LNCaP clone FGC (cell line): ENCODE measurements at regions not wholly inside any gene's neighbourhood (a gene's known extent, or its start where the extent isn't known, plus 50 kb on each side); places are given as distances from the start of the nearest gene placed in this dataset.

Source experiments
- DNase-seq: peaks from one replicate; pipeline ENCODE4 v3.0.0-alpha.2; 2011; ENCODE audit warnings: low read depth
- H3K4me3 ChIP-seq: 2 replicates; pipeline ENCODE4 v1.5.1; 2011; ENCODE audit warnings: mild to moderate bottlenecking, low read depth, low read length, control low read depth
- TF ChIP-seq, protein P1 (sequence below): IDR thresholded peaks from 2 replicates; pipeline ENCODE4 v1.5.1; 2012; ENCODE audit warnings: mild to moderate bottlenecking; ENCODE audit not compliant: control insufficient read depth, insufficient read depth; ENCODE audit errors: extremely low read depth

DNA sequence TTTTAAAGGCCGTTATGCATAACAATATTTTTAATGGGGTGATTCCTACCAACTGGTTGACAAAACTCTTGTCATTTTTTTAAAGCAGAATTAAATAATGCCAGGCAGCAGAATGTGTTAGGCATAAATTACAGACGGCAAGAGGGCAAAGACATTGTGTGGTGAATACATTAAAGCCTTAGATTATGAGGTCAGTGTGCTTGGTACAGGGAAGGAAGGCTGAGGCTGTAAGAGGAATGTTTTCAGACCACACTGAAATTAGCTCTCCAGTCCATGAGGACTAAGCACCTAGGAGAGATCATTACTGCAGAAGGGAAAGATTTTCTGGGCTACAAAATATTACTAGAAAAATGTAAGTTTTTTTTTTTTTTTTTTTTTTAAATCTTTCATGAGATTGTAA is 312.8 kb upstream of the PRKCQ start:
- H3K4me3 ChIP-seq, result no peak overlapping the region
- TF ChIP-seq, protein P1, sequence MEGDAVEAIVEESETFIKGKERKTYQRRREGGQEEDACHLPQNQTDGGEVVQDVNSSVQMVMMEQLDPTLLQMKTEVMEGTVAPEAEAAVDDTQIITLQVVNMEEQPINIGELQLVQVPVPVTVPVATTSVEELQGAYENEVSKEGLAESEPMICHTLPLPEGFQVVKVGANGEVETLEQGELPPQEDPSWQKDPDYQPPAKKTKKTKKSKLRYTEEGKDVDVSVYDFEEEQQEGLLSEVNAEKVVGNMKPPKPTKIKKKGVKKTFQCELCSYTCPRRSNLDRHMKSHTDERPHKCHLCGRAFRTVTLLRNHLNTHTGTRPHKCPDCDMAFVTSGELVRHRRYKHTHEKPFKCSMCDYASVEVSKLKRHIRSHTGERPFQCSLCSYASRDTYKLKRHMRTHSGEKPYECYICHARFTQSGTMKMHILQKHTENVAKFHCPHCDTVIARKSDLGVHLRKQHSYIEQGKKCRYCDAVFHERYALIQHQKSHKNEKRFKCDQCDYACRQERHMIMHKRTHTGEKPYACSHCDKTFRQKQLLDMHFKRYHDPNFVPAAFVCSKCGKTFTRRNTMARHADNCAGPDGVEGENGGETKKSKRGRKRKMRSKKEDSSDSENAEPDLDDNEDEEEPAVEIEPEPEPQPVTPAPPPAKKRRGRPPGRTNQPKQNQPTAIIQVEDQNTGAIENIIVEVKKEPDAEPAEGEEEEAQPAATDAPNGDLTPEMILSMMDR, result no peak
- no peak for DNase-seq

DNA sequence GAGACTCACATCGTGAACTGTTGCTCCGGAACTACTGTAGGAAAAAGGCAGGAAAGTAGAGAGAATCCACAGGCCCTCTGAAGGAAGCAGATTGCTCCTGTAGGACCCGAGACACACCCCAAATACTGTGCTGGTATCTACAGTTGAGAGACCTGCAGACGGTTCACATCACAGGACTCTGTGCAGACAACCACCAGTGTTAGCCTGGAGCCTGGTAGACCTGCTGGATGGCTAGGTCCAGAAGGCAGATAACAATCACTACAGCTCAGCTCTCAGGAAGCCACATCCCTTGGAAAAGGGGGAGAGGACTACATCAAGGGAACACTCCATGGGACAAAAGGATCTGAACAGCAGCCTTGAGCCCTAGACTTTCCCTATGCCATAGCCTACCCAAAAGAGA is 311.8 kb upstream of the PRKCQ start:
- TF ChIP-seq, protein P1, result no peak
- H3K4me3 ChIP-seq, result no peak overlapping the region
- no peak for DNase-seq

DNA sequence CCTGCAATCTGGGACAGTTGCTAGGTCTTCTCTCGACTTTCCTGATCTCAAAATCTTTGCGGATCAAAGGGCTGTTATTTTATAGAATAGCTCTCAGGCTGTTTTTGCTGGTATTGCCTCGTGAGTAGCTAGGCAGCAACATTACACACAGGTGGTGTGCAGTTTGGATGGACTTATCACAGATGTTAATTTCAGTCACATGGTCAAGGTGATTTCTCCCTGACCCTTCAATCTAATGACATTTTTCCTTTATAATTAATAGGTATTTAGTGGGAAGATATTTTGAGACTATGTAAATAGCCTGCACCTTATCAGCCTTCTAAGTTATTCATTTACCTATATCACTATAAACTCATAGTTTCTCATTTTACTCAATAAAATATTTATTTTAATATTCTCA is 309.6 kb upstream of the PRKCQ start:
- TF ChIP-seq, protein P1, result no peak
- H3K4me3 ChIP-seq, result no peak overlapping the region
- no peak for DNase-seq

DNA sequence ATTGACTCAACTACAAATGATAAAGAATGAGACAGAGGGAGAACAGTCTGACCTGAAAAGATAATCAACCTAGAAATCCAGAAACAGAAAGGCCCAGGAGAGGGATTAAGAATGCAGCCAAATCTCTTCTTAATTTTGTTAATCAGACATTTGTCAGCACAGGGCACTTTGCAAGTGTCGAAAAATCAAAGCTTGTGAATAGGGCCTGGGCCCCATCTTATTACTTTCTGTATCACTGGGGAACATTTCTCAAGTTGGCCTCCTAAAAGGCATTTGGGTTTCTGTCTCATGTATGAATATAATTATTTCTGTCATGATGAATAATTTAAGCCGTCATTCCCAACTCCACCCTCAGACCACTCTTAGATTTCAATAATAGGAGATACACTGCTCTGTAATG is 308.4 kb upstream of the PRKCQ start:
- TF ChIP-seq, protein P1, result no peak
- no peak for DNase-seq
- no peak overlapping the region for H3K4me3 ChIP-seq

DNA sequence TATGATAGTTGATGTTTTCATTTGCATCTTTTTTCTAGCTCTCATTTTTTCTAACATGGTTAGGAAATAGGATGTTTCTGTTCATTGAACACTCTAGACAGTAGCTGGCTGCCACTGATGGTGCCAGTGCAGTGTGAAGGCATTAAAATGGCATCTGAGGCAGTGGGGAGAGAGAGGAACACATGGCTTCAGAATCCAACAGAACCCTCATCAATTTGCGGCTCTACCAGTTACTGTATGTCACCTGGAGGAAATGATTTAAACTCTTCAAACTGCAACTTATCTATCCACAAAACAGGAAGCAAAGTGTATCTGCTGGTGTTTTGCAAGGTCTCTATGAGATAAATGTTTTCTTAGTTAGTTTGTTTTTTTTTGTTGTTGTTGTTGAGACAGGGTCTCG is 305.2 kb upstream of the PRKCQ start:
- no peak overlapping the region for H3K4me3 ChIP-seq
- DNase-seq, result no peak

DNA sequence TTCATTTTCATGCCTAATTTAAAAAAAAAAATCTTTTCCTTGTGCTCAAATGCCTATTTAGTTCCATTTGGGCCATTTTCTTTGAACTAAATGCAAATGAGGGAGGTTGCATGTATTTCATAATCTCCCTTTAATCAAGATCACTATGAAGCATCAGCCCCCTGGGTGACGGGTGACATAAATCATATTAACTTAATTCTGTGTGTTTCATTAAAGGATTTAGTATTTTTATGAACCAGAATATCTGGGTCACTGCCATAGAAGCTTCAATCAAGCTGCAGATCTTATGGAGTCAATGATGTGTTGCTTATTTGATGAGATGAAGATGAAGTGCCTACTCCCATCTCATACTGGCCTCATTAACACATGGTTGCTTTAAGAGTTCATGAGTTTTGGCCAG is 301.9 kb upstream of the PRKCQ start:
- DNase-seq, result no peak
- H3K4me3 ChIP-seq, result no peak overlapping the region
- TF ChIP-seq, protein P1, result no peak

More for the DNA sequence above, 305.2 kb upstream of the PRKCQ start:
- TF ChIP-seq, protein P1, result no peak

DNA sequence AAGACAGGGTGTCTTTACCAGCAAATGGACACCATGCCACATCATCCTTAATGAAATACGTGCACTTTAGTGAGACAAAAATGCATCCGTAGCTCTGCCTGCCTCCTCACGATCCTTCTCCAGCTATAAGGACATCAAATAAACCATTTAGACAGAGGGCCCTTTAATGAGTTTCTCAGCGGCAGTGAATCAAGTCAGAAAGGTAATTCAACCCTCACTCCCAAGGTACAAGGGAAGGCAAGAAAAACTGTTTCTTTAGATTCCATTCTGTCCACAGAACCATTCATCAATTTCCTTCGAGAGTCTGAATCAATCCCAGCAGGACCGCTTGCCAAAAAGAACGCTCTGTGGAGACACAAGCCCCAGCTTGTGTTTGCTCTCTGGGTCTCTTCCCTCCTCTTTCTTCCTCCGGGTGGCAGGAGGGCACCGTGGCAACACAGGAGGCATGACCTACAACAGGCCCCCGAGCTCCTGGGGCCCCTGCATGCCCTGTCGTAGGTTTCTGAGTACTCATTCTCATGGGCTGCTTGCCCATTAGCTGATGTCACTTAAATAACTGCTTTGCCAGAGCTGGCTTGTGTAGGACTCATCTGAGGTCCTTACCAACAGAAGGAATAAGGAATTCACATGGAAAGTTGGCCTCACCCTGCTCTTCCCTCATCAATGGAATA is 297.8 kb upstream of the PRKCQ start:
- no peak for DNase-seq
- no peak overlapping the region for H3K4me3 ChIP-seq
- TF ChIP-seq, protein P1, result no peak
